Neural cell (in vitro differentiated cells): ENCODE measurements at regions not wholly inside any gene's neighbourhood (a gene's known extent, or its start where the extent isn't known, plus 50 kb on each side); places are given as distances from the start of the nearest gene placed in this dataset.

Source experiments
- CTCF ChIP-seq: fragments of 450-650 bp; IDR thresholded peaks from 2 replicates; pipeline ENCODE4 v1.5.1; 2014; ENCODE audit warnings: antibody characterized with exemption, mild to moderate bottlenecking, moderate library complexity; ENCODE audit not compliant: poor library complexity, severe bottlenecking
- EP300 ChIP-seq: fragments of 450-650 bp; conservative IDR thresholded peaks from 2 replicates; pipeline ENCODE4 v1.6.1; 2014; ENCODE audit warnings: antibody characterized with exemption, mild to moderate bottlenecking, moderate library complexity; ENCODE audit not compliant: poor library complexity, severe bottlenecking
- REST ChIP-seq: IDR thresholded peaks from 2 replicates; pipeline ENCODE4 v1.6.1; 2012; ENCODE audit warnings: borderline replicate concordance
- TAF1 ChIP-seq: IDR thresholded peaks from 2 replicates; pipeline ENCODE4 v1.6.1; 2012; ENCODE audit warnings: low read depth

- TF ChIP-seq REST (no peak), CTCF (no peak), EP300 (no peak), TAF1 (no peak)
These were observed 94.7 kb upstream of the SNX9 start for GRCh38 chr6:157728183-157728881.
